SK-N-SH (cell line): ENCODE measurements at regions not wholly inside any gene's neighbourhood (a gene's known extent, or its start where the extent isn't known, plus 50 kb on each side); places are given as distances from the start of the nearest gene placed in this dataset.

Experiments
- CTCF ChIP-seq: fragments of 200-600 bp; sonication (generic); IDR thresholded peaks from 2 replicates; pipeline ENCODE4 v1.6.1; 2017; ENCODE audit warnings: antibody characterized with exemption, mild to moderate bottlenecking, moderate library complexity
- RCOR1 ChIP-seq: fragments of 150-350 bp; IDR thresholded peaks from 2 replicates; pipeline ENCODE4 v1.6.1; 2017; ENCODE audit warnings: antibody characterized with exemption, low read length

DNA sequence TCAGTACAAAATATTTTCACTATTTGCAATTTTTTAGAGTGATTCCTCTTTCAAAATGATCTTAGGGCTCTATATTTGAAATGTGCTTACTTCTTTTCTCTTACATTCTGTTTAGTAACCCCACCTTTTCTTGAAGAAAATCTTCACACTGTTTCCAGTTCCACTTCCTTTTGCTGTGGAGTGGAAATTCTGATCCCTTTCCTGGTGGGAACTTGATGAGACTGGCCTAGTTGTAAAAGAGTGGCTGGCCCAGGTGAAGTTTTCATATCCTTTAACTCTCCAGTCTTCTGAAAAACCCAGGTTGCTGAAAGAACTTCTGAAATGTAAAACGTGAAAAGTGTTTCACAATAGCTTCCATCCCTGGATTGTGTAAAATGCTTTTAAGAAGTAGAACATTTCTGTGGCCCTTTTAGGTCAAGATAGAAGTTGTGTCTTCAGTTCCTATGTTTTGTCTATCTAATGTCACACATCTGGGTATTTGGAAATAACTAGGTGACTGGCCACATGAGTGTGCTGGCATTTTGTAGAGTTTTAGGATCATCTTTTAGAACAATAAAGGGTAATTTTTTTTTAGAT lies 84.8 kb upstream of the LRIG1 start:
- TF ChIP-seq RCOR1 (no peak), CTCF (no peak)
